DND-41 (cell line): ENCODE measurements at regions not wholly inside any gene's neighbourhood (a gene's known extent, or its start where the extent isn't known, plus 50 kb on each side); places are given as distances from the start of the nearest gene placed in this dataset.

Experiments used
- ATAC-seq: fragments of 200-7000 bp; cut with Tn5 transposase; 3 replicates; pipeline ENCODE4 v1.9.1; 2021; ENCODE audit warnings: low read depth; ENCODE audit not compliant: insufficient read depth
- DNase-seq: peaks from one replicate; pipeline ENCODE4 v3.0.0-alpha.2; 2020
- H2AFZ ChIP-seq: 2 replicates; pipeline ENCODE4 v1.6.0; 2012; ENCODE audit warnings: low read depth, low read length
- H3K27ac ChIP-seq: 2 replicates; pipeline ENCODE4 v1.5.1; 2012; ENCODE audit warnings: low read length, inconsistent platforms
- H3K27me3 ChIP-seq: fragments of 200-600 bp; sonication (generic); 2 replicates; pipeline ENCODE4 v1.6.0; 2012; ENCODE audit warnings: low read length, mild to moderate bottlenecking, inconsistent platforms; ENCODE audit not compliant: insufficient read depth, poor library complexity
- H3K36me3 ChIP-seq: 2 replicates; pipeline ENCODE4 v1.5.1; 2012; ENCODE audit warnings: low read length, inconsistent platforms; ENCODE audit not compliant: insufficient read depth
- H3K4me1 ChIP-seq: 2 replicates; pipeline ENCODE4 v1.5.1; 2012; ENCODE audit warnings: mild to moderate bottlenecking, low read length; ENCODE audit not compliant: insufficient read depth
- H3K4me2 ChIP-seq: 2 replicates; pipeline ENCODE4 v1.6.0; 2012; ENCODE audit warnings: mild to moderate bottlenecking, moderate library complexity, low read length, inconsistent platforms; ENCODE audit not compliant: insufficient read depth
- H3K4me3 ChIP-seq, 2 experiments: fragments of 200-600 bp in 1 of 2; shearing (Covaris generic) in 1 of 2; 2 replicates each; pipeline ENCODE4 v1.5.1; 2012 to 2016; ENCODE audit warnings: inconsistent platforms in 2 of 2, low read length in 2 of 2, mild to moderate bottlenecking in 2 of 2, low read depth in 1 of 2, moderate library complexity in 1 of 2
- H3K79me2 ChIP-seq: 2 replicates; pipeline ENCODE4 v1.6.0; 2012; ENCODE audit warnings: low read length, inconsistent platforms; ENCODE audit not compliant: insufficient read depth
- H3K9ac ChIP-seq: 2 replicates; pipeline ENCODE4 v1.6.0; 2012; ENCODE audit warnings: low read depth, mild to moderate bottlenecking, inconsistent platforms, low read length, moderate library complexity
- H3K9me3 ChIP-seq: 2 replicates; pipeline ENCODE4 v1.5.1; 2012; ENCODE audit warnings: low read length, moderate library complexity, mild to moderate bottlenecking, inconsistent platforms; ENCODE audit not compliant: insufficient read depth, severe bottlenecking
- H4K20me1 ChIP-seq: 2 replicates; pipeline ENCODE4 v1.6.0; 2012; ENCODE audit warnings: low read length; ENCODE audit not compliant: insufficient read depth
- CTCF ChIP-seq: IDR thresholded peaks from 2 replicates; pipeline ENCODE4 v1.5.1; 2012; ENCODE audit warnings: borderline replicate concordance, low read length, moderate library complexity, mild to moderate bottlenecking; ENCODE audit not compliant: poor library complexity, severe bottlenecking; ENCODE audit errors: extremely low read depth
- EZH2 ChIP-seq: IDR thresholded peaks from 3 replicates; pipeline ENCODE4 v1.6.1; 2012; ENCODE audit warnings: borderline replicate concordance, low read depth, mild to moderate bottlenecking, moderate library complexity, low read length, inconsistent platforms; ENCODE audit not compliant: severe bottlenecking

- Histone ChIP-seq H3K4me2 (no peak overlapping the region), H3K4me1 (no peaks in the 10 kb centered on the region), H3K27me3 (no peaks in the 10 kb centered on the region), H3K4me3 (no peak overlapping the region), H3K79me2 (no peaks in the 10 kb centered on the region), H3K9me3 (no peaks in the 10 kb centered on the region), H3K27ac (no peak overlapping the region), H3K36me3 (no peaks in the 10 kb centered on the region), H4K20me1 (peaks cover 4% of the 10 kb centered on the region; the same call in 1 of the 2 replicates), H3K9ac (no peak overlapping the region), H2AFZ (no peak overlapping the region)
- ATAC-seq (no peak), DNase-seq (no peak)
- TF ChIP-seq CTCF (no peak), EZH2 (no peak)
These were observed 310.7 kb upstream of the MYT1L start for GRCh38 chr2:2641541-2642410.

GRCh38 chr2:2640818-2641217, 309.7 kb upstream of the MYT1L start:
- no peaks in the 10 kb centered on the region for H3K36me3 ChIP-seq
- no peaks in the 10 kb centered on the region for H3K27me3 ChIP-seq
- H3K4me1 ChIP-seq: no peaks in the 10 kb centered on the region
- no peak overlapping the region for H2AFZ ChIP-seq
- H3K4me2 ChIP-seq: no peak overlapping the region
- H3K9ac ChIP-seq: no peak overlapping the region
- no peak overlapping the region for H3K4me3 ChIP-seq
- no peak for ATAC-seq
- no peaks in the 10 kb centered on the region for H3K79me2 ChIP-seq
- TF ChIP-seq EZH2 (no peak), CTCF (no peak)
- DNase-seq: no peak
- peaks cover 4% of the 10 kb centered on the region; the same call in 1 of the 2 replicates for H4K20me1 ChIP-seq
- H3K27ac ChIP-seq: no peak overlapping the region
- H3K9me3 ChIP-seq: no peaks in the 10 kb centered on the region

- H3K36me3 ChIP-seq: no peaks in the 10 kb centered on the region
- H3K27ac ChIP-seq: no peak overlapping the region
- ATAC-seq (no peak), DNase-seq (no peak)
- peaks cover 4% of the 10 kb centered on the region; the same call in 1 of the 2 replicates for H4K20me1 ChIP-seq
- no peaks in the 10 kb centered on the region for H3K9me3 ChIP-seq
- no peaks in the 10 kb centered on the region for H3K4me1 ChIP-seq
- no peak overlapping the region for H3K4me2 ChIP-seq
- H3K4me3 ChIP-seq: no peak overlapping the region
- TF ChIP-seq EZH2 (no peak), CTCF (no peak)
- H2AFZ ChIP-seq: no peak overlapping the region
- no peaks in the 10 kb centered on the region for H3K27me3 ChIP-seq
- H3K79me2 ChIP-seq: no peaks in the 10 kb centered on the region
- no peak overlapping the region for H3K9ac ChIP-seq
These were observed 309.3 kb upstream of the MYT1L start for GRCh38 chr2:2640371-2640770.
